HL-60/S4 treated with phorbol 12-myristate 13-acetate at 8.2 ng/mL for 4 days and 3 days (cell line): ENCODE measurements at regions not wholly inside any gene's neighbourhood (a gene's known extent, or its start where the extent isn't known, plus 50 kb on each side); places are given as distances from the start of the nearest gene placed in this dataset.
"Not testable (repeated sequence)": the region's sequence is repeated elsewhere in the genome, so short reads cannot be mapped to it uniquely, and the experiment has no call there.

ENCODE experiments used
- in situ Hi-C: fragments of 300-500 bp; cut with MboI; formaldehyde crosslinking; loops from 2 replicates; pipeline ENCODE4 v1.15.0; 2022; ENCODE audit warnings: low sequenced_read_pairs

- in situ Hi-C loops, result no loop called here
Observed at GRCh38 chr5:152688561-152689249, 283.6 kb upstream of the NMUR2 start.

DNA sequence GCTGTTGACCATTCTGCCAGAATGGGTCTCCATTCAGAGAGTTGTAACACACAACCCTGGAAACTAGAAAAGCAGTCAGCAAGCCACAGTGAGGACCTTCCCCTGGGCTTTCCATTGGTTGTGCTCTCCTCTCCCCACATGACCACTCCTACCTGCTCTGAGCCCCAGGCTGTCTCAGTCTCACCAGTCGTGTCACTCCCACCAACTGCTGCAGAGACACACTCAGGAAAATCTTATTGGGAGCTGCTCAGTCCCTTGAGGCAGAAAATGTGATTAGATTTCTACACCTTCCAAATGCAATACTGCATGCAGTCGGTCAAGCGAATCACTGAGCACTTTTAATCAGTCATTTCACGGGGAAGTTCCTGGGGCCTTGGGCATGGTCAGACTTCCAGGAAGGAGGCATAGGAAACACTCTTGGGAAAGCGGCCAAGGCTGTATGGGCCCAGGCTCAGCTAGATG is 284.2 kb upstream of the NMUR2 start:
- in situ Hi-C loops, result no loop called here

DNA sequence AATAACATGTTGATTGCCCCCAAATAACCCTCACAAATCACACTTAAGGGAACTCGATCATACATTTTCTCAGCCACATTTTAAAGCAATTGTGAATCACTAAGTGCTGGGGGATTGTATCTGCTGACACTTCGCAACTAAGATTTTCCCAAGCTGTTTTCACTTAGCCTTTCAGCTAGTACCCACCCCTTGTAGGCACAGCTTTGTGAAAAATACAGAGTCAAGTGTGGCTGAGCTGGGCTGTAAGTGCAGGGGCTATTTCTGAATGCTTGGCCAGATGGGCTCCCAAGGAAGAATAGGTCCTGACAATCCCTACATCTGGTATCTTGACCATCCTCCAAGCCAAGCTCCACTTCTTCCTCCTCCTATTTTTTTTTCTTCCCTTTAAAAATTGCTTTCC is 289.2 kb upstream of the NMUR2 start:
- in situ Hi-C loops, result no loop called here

GRCh38 chr5:152701305-152701949 is 296.3 kb upstream of the NMUR2 start:
- in situ Hi-C loops, result no loop called here

GRCh38 chr5:152704286-152704685 is 299.2 kb upstream of the NMUR2 start:
- in situ Hi-C loops, result no loop called here

DNA sequence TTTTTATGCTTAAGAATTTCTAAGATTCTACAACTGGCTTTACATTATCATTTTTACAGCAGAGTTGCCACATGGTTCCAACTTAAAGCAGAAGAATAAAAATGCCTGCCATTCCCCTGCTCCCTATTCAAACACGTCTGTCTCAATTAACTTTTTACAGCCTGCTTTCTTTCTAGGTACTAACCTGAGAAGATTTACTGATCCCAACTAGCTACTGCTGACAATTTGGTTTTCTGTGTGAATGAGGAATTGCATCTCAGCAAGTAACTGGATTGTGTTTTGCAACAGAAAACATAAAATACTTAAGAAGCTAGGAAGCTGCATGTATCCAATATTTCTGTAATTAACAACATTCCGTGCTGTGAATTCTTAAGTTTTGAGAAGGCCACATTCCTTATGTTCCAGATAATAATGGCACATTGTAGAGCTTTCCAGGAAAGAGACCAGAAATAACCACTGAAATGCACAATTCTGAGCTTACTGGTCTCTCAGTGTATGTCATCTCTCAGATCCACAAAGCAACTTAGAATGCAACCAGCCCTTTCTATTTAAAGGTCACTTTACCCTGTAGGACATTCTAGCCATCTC is 306.8 kb upstream of the NMUR2 start:
- in situ Hi-C loops, result no loop called here

DNA sequence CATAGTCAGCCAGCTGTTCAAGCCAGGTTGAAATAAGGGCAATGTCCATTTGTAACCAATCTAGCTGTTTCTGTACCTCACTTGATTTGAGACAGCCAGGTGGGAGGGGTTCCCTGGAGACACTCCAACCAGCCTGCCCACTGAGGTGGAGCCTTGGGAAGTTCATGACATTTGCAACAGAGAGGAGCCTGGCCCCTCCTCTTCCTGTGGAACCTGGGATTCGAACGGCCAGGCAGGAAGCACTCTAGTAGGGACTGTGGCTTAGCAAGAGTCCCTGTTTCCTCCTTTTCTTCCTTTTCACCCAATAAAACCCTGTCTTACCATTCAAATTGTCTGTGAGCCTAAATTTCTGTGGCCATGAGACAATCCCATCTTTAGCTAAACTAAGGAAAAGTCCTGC is 312.3 kb upstream of the NMUR2 start:
- in situ Hi-C loops, result no loop called here

- in situ Hi-C loops, result no loop called here
Observed at GRCh38 chr5:152723482-152723881, 318.4 kb upstream of the NMUR2 start.

DNA sequence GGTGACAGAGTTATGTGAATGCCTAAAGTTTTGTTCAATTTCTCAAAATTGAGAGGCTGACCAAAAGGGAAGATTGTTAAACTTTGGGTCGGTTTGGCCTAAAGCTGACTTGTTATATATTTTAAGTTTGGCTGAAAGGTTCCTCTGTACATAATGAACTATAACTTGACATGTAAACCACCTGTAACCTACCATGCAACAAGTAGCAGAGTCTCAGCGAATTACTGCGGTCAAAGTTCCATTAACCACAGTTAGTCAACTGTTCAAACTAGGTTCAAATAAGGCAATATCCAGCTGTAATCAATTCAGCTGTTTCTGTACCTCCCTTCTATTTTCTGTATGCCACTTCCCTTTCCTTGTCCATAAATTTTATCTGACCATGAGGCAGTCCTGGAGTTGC is 325.1 kb upstream of the NMUR2 start:
- in situ Hi-C loops, result no loop called here

- in situ Hi-C loops, result no loop called here
Observed at GRCh38 chr5:152736906-152737305, 331.8 kb upstream of the NMUR2 start.

DNA sequence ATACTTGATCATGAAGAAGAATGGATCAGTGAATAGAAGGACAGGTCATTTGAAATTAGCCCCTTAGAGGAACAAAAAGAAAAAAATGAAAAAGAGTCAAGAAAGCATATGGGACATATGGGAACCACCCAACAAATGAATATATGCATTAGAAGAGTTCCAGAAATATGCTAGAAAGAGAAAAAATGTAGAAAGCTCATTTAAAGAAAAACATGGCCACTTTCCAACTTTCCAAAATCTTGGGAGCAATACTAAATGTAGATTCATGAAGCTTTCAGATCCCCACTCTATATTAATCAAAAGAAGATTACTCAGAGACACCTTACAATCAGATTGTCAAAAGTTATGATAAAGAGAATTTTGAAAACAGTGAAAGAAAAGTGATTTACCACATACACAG is 334.8 kb upstream of the NMUR2 start:
- in situ Hi-C loops, result no loop called here

DNA sequence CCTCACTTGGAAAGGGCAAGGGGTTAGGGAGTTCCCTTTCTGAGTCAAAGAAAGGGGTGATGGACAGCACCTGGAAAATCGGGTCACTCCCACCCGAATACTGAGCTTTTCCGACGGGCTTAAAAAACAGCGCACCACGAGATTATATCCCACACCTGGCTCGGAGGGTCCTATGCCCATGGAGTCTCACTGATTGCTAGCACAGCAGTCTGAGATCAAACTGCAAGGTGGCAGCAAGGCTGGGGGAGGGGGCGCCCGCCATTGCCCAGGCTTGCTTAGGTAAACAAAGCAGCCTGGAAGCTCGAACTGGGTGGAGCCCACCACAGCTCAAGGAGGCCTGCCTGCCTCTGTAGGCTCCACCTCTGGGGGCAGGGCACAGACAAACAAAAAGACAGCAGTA is 336.0 kb upstream of the NMUR2 start:
- in situ Hi-C loops, result not testable (repeated sequence)

DNA sequence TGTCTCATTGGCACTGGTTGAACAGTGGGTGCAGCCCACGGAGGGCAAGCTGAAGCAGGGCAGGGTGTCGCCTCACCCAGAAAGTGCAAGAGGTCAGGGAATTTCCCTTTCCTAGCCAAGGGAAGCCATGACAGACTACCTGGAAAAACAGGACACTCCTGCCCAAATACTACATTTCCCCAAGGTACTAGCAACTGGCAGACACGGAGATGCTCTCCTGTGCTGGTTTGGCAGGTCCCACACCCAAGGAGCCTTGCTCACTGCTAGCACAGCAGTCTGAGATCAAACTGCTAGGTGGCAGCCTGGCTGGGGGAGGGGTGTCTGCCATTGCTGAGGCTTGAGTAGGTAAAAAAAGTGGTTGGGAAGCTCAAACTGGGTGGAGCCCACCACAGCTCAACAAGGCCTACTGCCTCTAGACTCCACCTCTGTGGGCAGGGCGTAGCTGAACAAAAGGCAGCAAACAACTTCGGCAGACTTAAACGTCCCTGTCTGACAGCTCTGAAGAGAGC is 382.7 kb upstream of the NMUR2 start:
- in situ Hi-C loops, result not testable (repeated sequence)

DNA sequence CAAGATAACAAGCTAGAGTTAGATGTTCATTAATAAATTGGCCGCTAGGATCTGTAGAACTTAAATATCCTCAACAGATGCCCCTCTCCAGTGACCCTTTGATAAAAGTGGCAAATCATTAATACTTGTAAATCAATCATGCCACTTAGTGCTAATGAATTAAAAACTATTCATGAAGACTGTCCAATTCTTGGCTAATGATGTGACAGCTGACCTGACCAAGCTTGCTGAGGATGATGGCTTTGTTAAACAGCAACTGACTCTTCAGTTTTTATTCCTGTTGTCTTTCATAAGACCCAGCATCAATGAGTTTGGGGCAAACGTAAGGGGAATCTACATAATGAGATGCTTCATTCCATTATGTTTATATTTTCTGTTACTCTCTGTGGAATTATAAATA is 396.8 kb upstream of the NMUR2 start:
- in situ Hi-C loops, result no loop called here

DNA sequence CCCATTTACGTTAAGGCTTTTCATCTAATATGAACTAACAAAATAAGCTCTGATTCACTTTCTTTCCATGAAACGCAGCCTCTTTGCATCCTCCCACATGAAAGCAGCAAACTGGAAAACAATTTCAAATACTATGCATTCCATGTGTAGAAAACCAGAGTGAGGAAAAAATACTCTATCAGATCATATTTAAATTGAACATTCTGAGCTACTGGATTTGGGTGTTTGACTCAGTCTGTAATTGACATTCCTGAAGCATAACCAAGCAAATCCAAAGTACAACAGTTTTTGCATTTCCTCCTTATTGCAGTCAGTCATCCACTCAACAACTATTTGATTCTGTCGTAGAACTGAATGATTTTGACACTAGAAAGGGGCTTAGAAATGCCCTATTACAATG is 399.1 kb upstream of the NMUR2 start:
- in situ Hi-C loops, result no loop called here

- in situ Hi-C loops, result no loop called here
Observed at GRCh38 chr5:152811988-152812387, 406.9 kb upstream of the NMUR2 start.

DNA sequence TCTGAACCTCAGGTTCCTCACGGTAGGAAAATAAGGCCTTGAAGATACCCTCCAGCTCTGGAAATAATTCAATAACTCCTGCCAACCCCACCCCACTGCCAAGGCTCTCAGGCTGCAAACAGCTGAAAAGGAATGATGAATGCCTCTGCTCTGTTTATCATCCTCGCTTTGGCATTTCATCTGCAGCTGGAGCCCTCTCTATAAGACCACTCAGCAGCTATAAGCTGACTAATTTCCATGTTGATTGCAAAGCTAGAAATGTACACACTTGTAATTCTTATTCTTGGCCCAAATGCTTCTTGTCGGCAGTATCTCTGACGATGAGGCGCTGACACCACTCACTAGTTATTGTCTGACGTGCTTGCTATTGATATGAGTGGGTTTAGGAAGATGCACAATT is 408.4 kb upstream of the NMUR2 start:
- in situ Hi-C loops, result no loop called here

DNA sequence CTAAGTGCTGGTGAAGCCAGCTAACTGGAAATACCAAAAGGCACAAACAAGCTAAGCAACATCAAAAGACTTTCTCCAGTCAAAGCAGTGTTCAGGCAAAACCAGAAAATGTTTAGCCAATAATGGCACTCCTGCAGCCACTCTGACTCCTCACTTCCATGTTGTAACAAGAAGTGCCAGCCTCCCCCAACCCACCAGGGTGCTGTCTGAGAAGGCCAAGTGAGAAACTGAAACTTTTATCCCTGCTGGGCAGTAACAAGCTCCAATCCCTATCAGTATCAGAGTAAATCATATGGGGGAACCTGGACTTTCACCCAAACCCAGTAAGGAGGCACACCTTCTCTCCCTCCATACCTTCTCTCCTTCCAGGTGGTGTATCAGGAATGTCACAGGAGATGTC is 414.8 kb upstream of the NMUR2 start:
- in situ Hi-C loops, result no loop called here

GRCh38 chr5:152824316-152824715 is 419.2 kb upstream of the NMUR2 start:
- in situ Hi-C loops, result no loop called here

DNA sequence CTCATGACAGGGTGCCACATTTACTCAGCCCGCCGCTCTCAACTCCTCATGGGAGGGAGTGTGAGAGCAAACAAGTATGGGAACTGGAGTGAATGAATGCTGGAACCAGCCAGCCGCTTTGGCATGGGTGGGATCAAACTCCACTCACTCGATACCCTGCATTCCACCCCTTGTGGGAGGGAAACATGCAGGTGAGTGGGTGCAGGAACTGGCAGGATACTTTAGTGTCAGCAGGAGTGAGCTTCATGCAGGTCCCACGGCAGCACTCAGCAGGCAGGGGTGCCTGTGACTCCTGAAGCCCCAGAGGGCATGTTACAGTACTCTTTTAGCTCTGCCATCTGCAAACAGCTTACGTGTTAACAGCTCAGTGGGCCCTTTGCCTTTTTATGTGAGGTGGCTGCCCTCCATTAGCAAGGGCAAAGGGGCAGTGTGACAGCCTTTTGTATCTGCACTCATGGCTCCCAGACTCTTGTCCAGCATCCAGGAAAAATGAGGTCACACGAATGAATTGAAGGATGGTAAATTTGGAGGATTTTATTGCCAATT is 433.2 kb upstream of the NMUR2 start:
- in situ Hi-C loops, result no loop called here

- in situ Hi-C loops, result no loop called here
Observed at GRCh38 chr5:152844713-152845112, 439.6 kb upstream of the NMUR2 start.

DNA sequence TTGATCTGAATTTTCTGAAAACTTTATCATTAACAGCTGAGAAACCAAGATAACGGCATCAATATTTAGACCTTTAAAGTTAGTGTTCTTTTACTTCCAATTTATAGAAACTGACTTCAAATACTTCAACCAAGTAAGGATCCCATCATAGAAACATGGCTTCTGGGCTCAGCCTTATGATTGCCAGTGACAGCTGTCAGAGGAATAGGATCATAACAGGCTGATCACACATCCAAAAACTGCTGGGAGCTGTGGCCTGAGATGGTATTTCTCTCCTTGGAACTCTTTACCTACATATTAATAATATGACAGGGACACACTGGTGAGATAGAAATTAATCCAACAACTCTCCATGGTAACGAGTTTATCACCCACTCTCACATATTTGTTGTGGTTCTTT is 448.3 kb upstream of the NMUR2 start:
- in situ Hi-C loops, result no loop called here
